WERI-Rb-1 (cell line): ENCODE measurements at regions not wholly inside any gene's neighbourhood (a gene's known extent, or its start where the extent isn't known, plus 50 kb on each side); places are given as distances from the start of the nearest gene placed in this dataset.

Experiments
- DNase-seq: peaks from one replicate; pipeline ENCODE4 v3.0.0-alpha.2; 2020
- H3K27ac ChIP-seq: fragments of 250-450 bp; sonication (Bioruptor Pico); 2 replicates; pipeline ENCODE4 v1.5.1; 2020; ENCODE audit warnings: mild to moderate bottlenecking, moderate library complexity
- H3K27me3 ChIP-seq: fragments of 250-450 bp; sonication (Bioruptor Pico); 2 replicates; pipeline ENCODE4 v1.5.1; 2021; ENCODE audit warnings: mild to moderate bottlenecking, low read depth, moderate library complexity; ENCODE audit not compliant: insufficient read depth, severe bottlenecking
- H3K36me3 ChIP-seq: fragments of 250-450 bp; sonication (Bioruptor Pico); 2 replicates; pipeline ENCODE4 v1.5.1; 2020; ENCODE audit warnings: mild to moderate bottlenecking, moderate library complexity
- H3K4me3 ChIP-seq: 2 replicates; pipeline ENCODE4 v1.5.1; 2011; ENCODE audit warnings: low read depth, mild to moderate bottlenecking, control low read depth, low read length
- H3K9me3 ChIP-seq: fragments of 250-450 bp; sonication (Bioruptor Pico); 2 replicates; pipeline ENCODE4 v1.5.1; 2021; ENCODE audit warnings: mild to moderate bottlenecking, moderate library complexity; ENCODE audit not compliant: severe bottlenecking
- TF ChIP-seq, protein P1 (sequence below): IDR thresholded peaks from 2 replicates; pipeline ENCODE4 v1.5.1; 2011; ENCODE audit warnings: low read depth, mild to moderate bottlenecking, control low read depth, inconsistent platforms, low read length

GRCh38 chr4:175970724-175971123, 94.9 kb upstream of the WDR17 start:
- no peak for DNase-seq
- Histone ChIP-seq H3K27me3 (no peaks in the 10 kb centered on the region), H3K9me3 (no peaks in the 10 kb centered on the region), H3K27ac (no peak overlapping the region), H3K4me3 (no peak overlapping the region), H3K36me3 (no peaks in the 10 kb centered on the region)
- TF ChIP-seq, protein P1, sequence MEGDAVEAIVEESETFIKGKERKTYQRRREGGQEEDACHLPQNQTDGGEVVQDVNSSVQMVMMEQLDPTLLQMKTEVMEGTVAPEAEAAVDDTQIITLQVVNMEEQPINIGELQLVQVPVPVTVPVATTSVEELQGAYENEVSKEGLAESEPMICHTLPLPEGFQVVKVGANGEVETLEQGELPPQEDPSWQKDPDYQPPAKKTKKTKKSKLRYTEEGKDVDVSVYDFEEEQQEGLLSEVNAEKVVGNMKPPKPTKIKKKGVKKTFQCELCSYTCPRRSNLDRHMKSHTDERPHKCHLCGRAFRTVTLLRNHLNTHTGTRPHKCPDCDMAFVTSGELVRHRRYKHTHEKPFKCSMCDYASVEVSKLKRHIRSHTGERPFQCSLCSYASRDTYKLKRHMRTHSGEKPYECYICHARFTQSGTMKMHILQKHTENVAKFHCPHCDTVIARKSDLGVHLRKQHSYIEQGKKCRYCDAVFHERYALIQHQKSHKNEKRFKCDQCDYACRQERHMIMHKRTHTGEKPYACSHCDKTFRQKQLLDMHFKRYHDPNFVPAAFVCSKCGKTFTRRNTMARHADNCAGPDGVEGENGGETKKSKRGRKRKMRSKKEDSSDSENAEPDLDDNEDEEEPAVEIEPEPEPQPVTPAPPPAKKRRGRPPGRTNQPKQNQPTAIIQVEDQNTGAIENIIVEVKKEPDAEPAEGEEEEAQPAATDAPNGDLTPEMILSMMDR, result no peak

DNA sequence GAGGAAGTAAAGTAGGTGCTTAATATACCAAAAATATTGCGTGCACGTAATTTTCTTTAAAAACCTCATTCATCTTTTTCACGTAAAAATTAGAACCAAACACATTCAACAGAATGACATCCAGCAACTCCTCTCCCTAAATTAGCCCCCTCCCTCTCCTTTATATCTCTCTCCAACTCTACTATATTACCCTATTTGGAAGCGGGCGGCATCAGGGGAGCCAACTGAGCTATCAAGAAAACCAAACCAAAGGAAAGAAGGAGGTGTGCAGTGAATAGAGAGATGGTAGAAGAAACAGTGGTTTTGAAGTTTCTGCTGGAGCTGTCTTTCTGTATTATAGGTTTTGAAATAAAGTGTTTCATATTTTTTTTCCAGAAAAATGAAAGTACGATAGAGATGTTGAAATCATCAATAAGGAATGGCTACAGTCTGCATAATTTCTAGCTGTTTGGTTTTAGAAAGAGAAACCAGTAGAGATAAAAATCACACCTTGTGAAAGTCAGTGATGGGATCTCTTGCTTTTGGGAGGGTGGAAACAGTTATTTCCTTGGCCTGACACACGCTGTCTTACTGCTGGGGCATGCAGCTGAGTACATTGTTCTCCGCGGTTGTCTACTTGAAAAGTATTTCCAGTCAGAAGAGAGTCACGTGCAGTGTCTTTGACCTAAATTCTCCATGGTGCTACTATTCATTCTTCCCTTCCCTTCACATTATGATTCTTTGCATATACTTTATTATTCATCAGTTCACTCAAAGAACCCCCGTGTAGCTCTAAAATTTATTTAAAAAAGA, 94.1 kb upstream of the WDR17 start:
- no peak overlapping the region for H3K4me3 ChIP-seq
- H3K9me3 ChIP-seq, result no peaks in the 10 kb centered on the region
- no peaks in the 10 kb centered on the region for H3K27me3 ChIP-seq
- no peak overlapping the region for H3K27ac ChIP-seq
- no peaks in the 10 kb centered on the region for H3K36me3 ChIP-seq
- no peak for DNase-seq
- TF ChIP-seq, protein P1, result no peak

GRCh38 chr4:175973027-175973923, 92.4 kb upstream of the WDR17 start:
- Histone ChIP-seq H3K36me3 (no peaks in the 10 kb centered on the region), H3K9me3 (no peaks in the 10 kb centered on the region), H3K27ac (no peak overlapping the region), H3K27me3 (no peaks in the 10 kb centered on the region), H3K4me3 (no peak overlapping the region)
- TF ChIP-seq, protein P1, result no peak
- DNase-seq, result no peak

GRCh38 chr4:175983636-175984035, 82.0 kb upstream of the WDR17 start:
- TF ChIP-seq, protein P1, result no peak
- H3K27ac ChIP-seq, result no peak overlapping the region

GRCh38 chr4:175986668-175987067, 79.0 kb upstream of the WDR17 start:
- Histone ChIP-seq H3K27me3 (no peaks in the 10 kb centered on the region), H3K36me3 (no peaks in the 10 kb centered on the region), H3K27ac (no peak overlapping the region), H3K9me3 (no peaks in the 10 kb centered on the region), H3K4me3 (no peak overlapping the region)
- TF ChIP-seq, protein P1, result no peak
- no peak for DNase-seq

More at GRCh38 chr4:175983636-175984035, 82.0 kb upstream of the WDR17 start:
- H3K9me3 ChIP-seq, result no peaks in the 10 kb centered on the region
- H3K27me3 ChIP-seq, result no peaks in the 10 kb centered on the region
- H3K36me3 ChIP-seq, result no peaks in the 10 kb centered on the region
- no peak overlapping the region for H3K4me3 ChIP-seq
- no peak for DNase-seq
